Peyer's patch (tissue), 4 donors: ENCODE measurements at regions not wholly inside any gene's neighbourhood (a gene's known extent, or its start where the extent isn't known, plus 50 kb on each side); places are given as distances from the start of the nearest gene placed in this dataset.
A peak's percentile ranks its signal among the peaks of the same experiment; 100 is the strongest.

Experiments used
- POLR2A ChIP-seq, 2 donors: fragments of 450-650 bp; IDR thresholded peaks; one replicate each; pipeline ENCODE4 v1.5.1; 2017; ENCODE audit warnings: antibody characterized with exemption in 2 of 2, mild to moderate bottlenecking in 2 of 2, moderate library complexity in 2 of 2
- TF ChIP-seq, protein P1 (sequence below), 6 experiments: fragments of 450-650 bp in 4 of 6; fragments of 200-600 bp in 2 of 6; sonication (generic) in 1 of 6; IDR thresholded peaks; one replicate each; pipeline ENCODE4 v1.5.1; 2017 to 2019; ENCODE audit warnings: antibody characterized with exemption in 6 of 6, mild to moderate bottlenecking in 3 of 6, moderate library complexity in 1 of 6

DNA sequence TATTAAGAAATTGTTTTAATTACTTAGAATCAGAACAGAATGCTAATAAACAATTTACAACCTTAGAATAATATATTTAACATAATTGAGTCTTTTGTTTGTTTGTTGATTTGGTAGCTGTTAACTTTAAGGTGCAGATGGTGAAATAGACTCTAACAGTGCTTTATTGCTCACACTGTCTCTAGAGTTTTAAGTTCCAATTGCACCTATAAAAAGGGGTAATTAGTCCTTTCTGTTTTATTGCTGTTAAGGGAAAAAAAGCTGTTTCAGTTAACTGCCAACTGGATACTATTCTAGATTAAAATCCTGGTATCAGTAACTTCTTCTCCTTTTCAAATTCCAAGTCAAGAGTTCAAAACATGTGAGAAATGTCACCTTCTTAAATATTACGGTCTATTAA lies 197.6 kb upstream of the TMPRSS15 start:
- TF ChIP-seq, protein P1, sequence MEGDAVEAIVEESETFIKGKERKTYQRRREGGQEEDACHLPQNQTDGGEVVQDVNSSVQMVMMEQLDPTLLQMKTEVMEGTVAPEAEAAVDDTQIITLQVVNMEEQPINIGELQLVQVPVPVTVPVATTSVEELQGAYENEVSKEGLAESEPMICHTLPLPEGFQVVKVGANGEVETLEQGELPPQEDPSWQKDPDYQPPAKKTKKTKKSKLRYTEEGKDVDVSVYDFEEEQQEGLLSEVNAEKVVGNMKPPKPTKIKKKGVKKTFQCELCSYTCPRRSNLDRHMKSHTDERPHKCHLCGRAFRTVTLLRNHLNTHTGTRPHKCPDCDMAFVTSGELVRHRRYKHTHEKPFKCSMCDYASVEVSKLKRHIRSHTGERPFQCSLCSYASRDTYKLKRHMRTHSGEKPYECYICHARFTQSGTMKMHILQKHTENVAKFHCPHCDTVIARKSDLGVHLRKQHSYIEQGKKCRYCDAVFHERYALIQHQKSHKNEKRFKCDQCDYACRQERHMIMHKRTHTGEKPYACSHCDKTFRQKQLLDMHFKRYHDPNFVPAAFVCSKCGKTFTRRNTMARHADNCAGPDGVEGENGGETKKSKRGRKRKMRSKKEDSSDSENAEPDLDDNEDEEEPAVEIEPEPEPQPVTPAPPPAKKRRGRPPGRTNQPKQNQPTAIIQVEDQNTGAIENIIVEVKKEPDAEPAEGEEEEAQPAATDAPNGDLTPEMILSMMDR (IDR thresholded peaks at IDR 0.05): peak in 3 of 6 experiments; percentile 9 to 29 (median 19)
- no peak for TF ChIP-seq POLR2A (IDR thresholded peaks at IDR 0.05)
